ENCODE measurements at regions not wholly inside any gene's neighbourhood (a gene's known extent, or its start where the extent isn't known, plus 50 kb on each side); places are given as distances from the start of the nearest gene placed in this dataset.
"Not testable (repeated sequence)": the region's sequence is repeated elsewhere in the genome, so short reads cannot be mapped to it uniquely, and the experiment has no call there.

DNA sequence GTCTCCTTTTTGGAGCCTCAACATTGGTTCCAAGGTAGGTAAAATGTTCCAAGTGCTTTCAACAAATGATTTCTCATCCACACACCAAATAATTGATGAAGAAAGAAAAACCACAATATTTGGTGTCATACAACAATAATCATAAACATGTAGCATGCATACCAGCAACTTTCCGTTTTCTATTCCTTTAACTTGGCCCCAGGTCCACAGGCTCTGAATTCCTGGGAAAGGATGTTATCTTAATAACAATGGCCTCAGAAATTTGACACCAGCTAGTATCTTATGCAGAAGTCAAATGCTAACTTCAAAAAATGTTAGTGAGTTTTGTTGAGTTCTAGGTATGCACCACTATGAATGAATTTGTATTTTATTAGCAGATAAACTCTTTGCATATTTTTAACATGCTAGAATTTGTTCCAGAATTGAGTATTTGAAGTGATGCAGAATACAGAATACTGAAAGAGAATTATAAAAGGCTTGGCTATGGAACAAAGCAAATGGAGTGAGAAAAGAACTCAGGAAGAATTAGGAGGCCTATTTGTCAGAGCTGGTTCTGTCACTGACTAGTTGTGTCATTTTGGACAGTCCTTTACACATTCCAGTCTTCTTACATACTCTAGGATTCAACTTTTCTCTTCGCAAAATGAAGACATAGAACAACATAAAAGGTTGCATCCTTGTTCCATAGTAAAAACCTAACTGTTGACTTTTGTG lies 435.3 kb upstream of the TNC start:
- peaks cover 25% of the 10 kb centered on the region for H3K9me3 Mint-ChIP-seq (ENCODE audit: low read depth)
- no peak overlapping the region for H3K27ac Mint-ChIP-seq
- H3K4me3 Mint-ChIP-seq (ENCODE audit: low read depth): no peak overlapping the region
- no peaks in the 10 kb centered on the region for H3K27me3 Mint-ChIP-seq
- TF ChIP-seq, protein P1, sequence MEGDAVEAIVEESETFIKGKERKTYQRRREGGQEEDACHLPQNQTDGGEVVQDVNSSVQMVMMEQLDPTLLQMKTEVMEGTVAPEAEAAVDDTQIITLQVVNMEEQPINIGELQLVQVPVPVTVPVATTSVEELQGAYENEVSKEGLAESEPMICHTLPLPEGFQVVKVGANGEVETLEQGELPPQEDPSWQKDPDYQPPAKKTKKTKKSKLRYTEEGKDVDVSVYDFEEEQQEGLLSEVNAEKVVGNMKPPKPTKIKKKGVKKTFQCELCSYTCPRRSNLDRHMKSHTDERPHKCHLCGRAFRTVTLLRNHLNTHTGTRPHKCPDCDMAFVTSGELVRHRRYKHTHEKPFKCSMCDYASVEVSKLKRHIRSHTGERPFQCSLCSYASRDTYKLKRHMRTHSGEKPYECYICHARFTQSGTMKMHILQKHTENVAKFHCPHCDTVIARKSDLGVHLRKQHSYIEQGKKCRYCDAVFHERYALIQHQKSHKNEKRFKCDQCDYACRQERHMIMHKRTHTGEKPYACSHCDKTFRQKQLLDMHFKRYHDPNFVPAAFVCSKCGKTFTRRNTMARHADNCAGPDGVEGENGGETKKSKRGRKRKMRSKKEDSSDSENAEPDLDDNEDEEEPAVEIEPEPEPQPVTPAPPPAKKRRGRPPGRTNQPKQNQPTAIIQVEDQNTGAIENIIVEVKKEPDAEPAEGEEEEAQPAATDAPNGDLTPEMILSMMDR (IDR thresholded peaks at IDR 0.05; ENCODE audit: unreplicated experiment): no peak
- H3K36me3 Mint-ChIP-seq (ENCODE audit: insufficient read depth): no peaks in the 10 kb centered on the region
- no peak for DNase-seq (ENCODE audit: low spot score, unreplicated experiment)
- no peaks in the 10 kb centered on the region for H3K4me1 Mint-ChIP-seq (ENCODE audit: low read depth)

DNA sequence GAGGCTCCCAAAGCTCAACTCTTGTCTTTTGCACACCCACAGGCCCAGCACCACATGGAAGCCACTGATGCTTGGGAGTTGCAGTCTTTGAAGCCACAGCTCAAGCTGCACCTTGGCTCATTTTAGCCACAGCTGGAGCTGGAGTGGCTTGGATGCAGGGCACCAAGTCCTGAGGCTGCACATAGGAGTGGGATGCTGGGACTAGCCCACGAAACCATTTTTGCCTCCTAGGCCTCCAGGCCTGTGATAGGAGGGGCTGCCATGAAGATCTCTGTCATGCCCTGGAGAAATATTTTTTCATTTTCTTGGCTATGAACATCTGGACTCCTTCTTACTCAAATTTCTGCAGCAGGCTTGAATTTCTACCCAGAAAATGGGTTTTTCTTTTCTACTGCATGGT lies 438.5 kb upstream of the TNC start:
- Mint-ChIP-seq H3K27me3 (no peaks in the 10 kb centered on the region), H3K4me1 (ENCODE audit: low read depth) (no peaks in the 10 kb centered on the region), H3K9me3 (ENCODE audit: low read depth) (peaks cover 25% of the 10 kb centered on the region), H3K27ac (no peak overlapping the region), H3K36me3 (ENCODE audit: insufficient read depth) (no peaks in the 10 kb centered on the region), H3K4me3 (ENCODE audit: low read depth) (no peak overlapping the region)
- DNase-seq (ENCODE audit: low spot score, unreplicated experiment): no peak
- TF ChIP-seq, protein P1 (IDR thresholded peaks at IDR 0.05; ENCODE audit: unreplicated experiment): no peak

DNA sequence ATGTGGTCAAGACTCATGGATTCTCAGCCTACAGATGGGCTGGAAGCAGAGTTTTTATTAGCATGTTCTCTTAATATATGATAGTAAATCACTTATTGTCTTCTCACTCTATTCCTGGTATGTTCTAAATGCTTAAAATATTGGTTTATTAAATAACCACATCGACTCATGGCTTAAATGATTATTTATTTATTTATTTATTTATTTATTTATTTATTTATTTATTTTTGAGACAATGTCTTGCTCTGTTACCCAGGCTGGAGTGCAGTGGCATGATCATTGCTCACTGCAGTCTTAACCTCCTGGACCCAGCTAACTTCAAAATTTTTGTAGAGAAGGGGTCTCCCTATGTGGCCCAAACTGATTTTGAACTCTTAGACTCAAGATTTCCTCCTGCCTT lies 457.2 kb upstream of the TNC start:
- Mint-ChIP-seq H3K27ac (no peak overlapping the region), H3K4me3 (ENCODE audit: low read depth) (no peak overlapping the region), H3K36me3 (ENCODE audit: insufficient read depth) (no peaks in the 10 kb centered on the region), H3K4me1 (ENCODE audit: low read depth) (no peaks in the 10 kb centered on the region), H3K9me3 (ENCODE audit: low read depth) (no peaks in the 10 kb centered on the region), H3K27me3 (no peaks in the 10 kb centered on the region)
- DNase-seq (ENCODE audit: low spot score, unreplicated experiment): no peak
- TF ChIP-seq, protein P1 (IDR thresholded peaks at IDR 0.05; ENCODE audit: unreplicated experiment): no peak

DNA sequence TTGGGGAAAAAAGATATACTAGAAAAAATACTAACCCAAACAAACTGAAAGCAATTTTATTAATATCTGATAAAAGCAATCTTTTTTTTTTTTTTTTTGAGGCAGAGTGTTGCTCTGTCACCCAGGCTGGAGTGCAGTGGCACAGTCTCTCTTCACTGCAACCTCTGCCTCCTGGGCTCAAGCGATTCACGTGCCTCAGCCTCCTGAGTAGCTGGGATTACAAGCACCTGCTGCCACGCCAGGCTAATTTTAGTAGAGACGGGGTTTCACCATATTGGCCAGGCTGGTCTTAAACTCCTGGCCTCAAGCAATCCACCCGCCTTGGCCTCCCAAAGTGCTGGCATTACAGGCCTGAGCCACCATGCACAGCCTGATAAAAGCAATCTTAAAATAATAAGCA lies 467.5 kb upstream of the TNC start:
- DNase-seq (ENCODE audit: low spot score, unreplicated experiment); H3K27me3 Mint-ChIP-seq; H3K27ac Mint-ChIP-seq: not testable (repeated sequence)

DNA sequence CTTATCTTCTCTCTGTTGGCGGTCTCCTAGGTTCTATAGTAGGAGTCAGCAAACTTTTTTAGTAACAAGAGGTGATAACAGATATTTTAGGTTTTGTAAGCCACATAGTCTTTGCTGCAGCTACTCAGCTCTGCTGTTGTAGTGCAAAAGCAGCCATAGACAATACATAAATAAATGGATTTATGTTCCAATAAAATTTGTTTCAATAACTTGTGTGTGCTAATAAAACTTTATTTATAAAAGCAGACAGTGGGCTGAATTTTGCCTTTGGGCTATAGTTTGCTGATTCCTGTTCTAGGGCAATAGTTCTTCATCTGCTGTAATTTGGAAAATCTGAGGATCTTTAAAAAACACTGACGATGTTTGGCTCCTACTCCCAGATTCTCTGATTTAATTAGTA lies 469.4 kb upstream of the TNC start:
- H3K27me3 Mint-ChIP-seq: no peaks in the 10 kb centered on the region
- no peak overlapping the region for H3K4me3 Mint-ChIP-seq (ENCODE audit: low read depth)
- TF ChIP-seq, protein P1 (IDR thresholded peaks at IDR 0.05; ENCODE audit: unreplicated experiment): no peak
- H3K4me1 Mint-ChIP-seq (ENCODE audit: low read depth): peaks cover 2% of the 10 kb centered on the region
- H3K27ac Mint-ChIP-seq: no peak overlapping the region
- H3K36me3 Mint-ChIP-seq (ENCODE audit: insufficient read depth): no peaks in the 10 kb centered on the region
- DNase-seq (ENCODE audit: low spot score, unreplicated experiment): no peak
- no peaks in the 10 kb centered on the region for H3K9me3 Mint-ChIP-seq (ENCODE audit: low read depth)

More for the DNA sequence above, 467.5 kb upstream of the TNC start:
- H3K9me3 Mint-ChIP-seq (ENCODE audit: low read depth); H3K4me1 Mint-ChIP-seq (ENCODE audit: low read depth); H3K4me3 Mint-ChIP-seq (ENCODE audit: low read depth); H3K36me3 Mint-ChIP-seq (ENCODE audit: insufficient read depth): not testable (repeated sequence)

DNA sequence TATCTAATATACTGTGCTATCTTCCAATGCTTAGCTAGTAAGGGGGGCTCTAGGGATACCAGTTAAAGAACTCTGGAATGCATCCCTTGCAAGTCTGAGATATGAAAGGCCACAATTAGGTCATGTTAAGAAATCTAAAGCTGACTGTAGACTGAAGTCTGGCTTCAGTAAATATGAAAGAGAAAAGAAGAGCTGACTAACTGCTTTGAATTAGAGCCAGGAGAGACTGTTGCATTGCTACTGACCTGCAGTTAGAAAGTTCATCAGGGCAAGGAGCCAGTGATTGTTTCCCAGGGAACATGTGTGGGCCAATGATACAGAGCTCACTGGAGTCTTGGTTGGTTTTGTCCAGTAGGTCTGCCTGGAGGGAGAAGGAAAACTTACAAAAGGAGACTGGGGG lies 472.1 kb upstream of the TNC start:
- no peaks in the 10 kb centered on the region for H3K36me3 Mint-ChIP-seq (ENCODE audit: insufficient read depth)

More for the DNA sequence above, 472.1 kb upstream of the TNC start:
- H3K9me3 Mint-ChIP-seq (ENCODE audit: low read depth): no peaks in the 10 kb centered on the region
- H3K27me3 Mint-ChIP-seq: peaks cover 5% of the 10 kb centered on the region
- TF ChIP-seq, protein P1 (IDR thresholded peaks at IDR 0.05; ENCODE audit: unreplicated experiment): no peak
- no peak overlapping the region for H3K4me3 Mint-ChIP-seq (ENCODE audit: low read depth)
- peaks cover 4% of the 10 kb centered on the region for H3K4me1 Mint-ChIP-seq (ENCODE audit: low read depth)
- no peak overlapping the region for H3K27ac Mint-ChIP-seq
- no peak for DNase-seq (ENCODE audit: low spot score, unreplicated experiment)
